GM21723 (cell line): ENCODE measurements at regions not wholly inside any gene's neighbourhood (a gene's known extent, or its start where the extent isn't known, plus 50 kb on each side); places are given as distances from the start of the nearest gene placed in this dataset.
A peak's percentile ranks its signal among the peaks of the same experiment; 100 is the strongest.

ENCODE experiments used
- ATAC-seq: cut with Tn5 transposase; IDR thresholded peaks from one replicate; pipeline ENCODE4 v1.9.1; 2021; ENCODE audit warnings: mild to moderate bottlenecking, moderate library complexity; ENCODE audit not compliant: unreplicated experiment

- no peak for ATAC-seq
These were observed 255.6 kb downstream of the PREX1 start for GRCh38 chr20:48571949-48572847.

GRCh38 chr20:48569679-48570078, 258.1 kb downstream of the PREX1 start:
- ATAC-seq: no peak

- ATAC-seq: no peak
These were observed 259.3 kb downstream of the PREX1 start for GRCh38 chr20:48568520-48568919.

- ATAC-seq: no peak
These were observed 260.7 kb downstream of the PREX1 start for GRCh38 chr20:48567145-48567544.

- no peak for ATAC-seq
These were observed 262.7 kb downstream of the PREX1 start for GRCh38 chr20:48564982-48565539.

GRCh38 chr20:48563191-48563870, 264.5 kb downstream of the PREX1 start:
- no peak for ATAC-seq

GRCh38 chr20:48562586-48563116, 265.1 kb downstream of the PREX1 start:
- ATAC-seq: no peak

GRCh38 chr20:48558906-48559305, 268.9 kb downstream of the PREX1 start:
- ATAC-seq: no peak

GRCh38 chr20:48557380-48557779, 270.4 kb downstream of the PREX1 start:
- no peak for ATAC-seq

GRCh38 chr20:48556956-48557355, 270.8 kb downstream of the PREX1 start:
- ATAC-seq: no peak

- ATAC-seq: no peak
These were observed 275.2 kb downstream of the PREX1 start for GRCh38 chr20:48552550-48552949.

GRCh38 chr20:48550814-48551213, 277.0 kb downstream of the PREX1 start:
- no peak for ATAC-seq

- ATAC-seq: no peak
These were observed 280.1 kb downstream of the PREX1 start for GRCh38 chr20:48547664-48548063.

GRCh38 chr20:48544402-48545339, 283.1 kb downstream of the PREX1 start:
- no peak for ATAC-seq

GRCh38 chr20:48541581-48542071, 286.2 kb downstream of the PREX1 start:
- ATAC-seq: peak; percentile 83

- ATAC-seq: no peak
These were observed 288.9 kb downstream of the PREX1 start for GRCh38 chr20:48538856-48539255.

- ATAC-seq: no peak
These were observed 289.6 kb downstream of the PREX1 start for GRCh38 chr20:48538058-48538825.

- ATAC-seq: no peak
These were observed 291.6 kb downstream of the PREX1 start for GRCh38 chr20:48536206-48536605.

GRCh38 chr20:48535556-48535955, 292.2 kb downstream of the PREX1 start:
- no peak for ATAC-seq

- no peak for ATAC-seq
These were observed 295.8 kb downstream of the PREX1 start for GRCh38 chr20:48532028-48532427.
